BE2C (cell line): ENCODE measurements at regions not wholly inside any gene's neighbourhood (a gene's known extent, or its start where the extent isn't known, plus 50 kb on each side); places are given as distances from the start of the nearest gene placed in this dataset.

Experiments used
- DNase-seq: peaks from one replicate; pipeline ENCODE4 v3.0.0-alpha.2; 2020
- H3K27me3 ChIP-seq: fragments of 250-450 bp; sonication (Bioruptor Pico); 2 replicates; pipeline ENCODE4 v1.5.1; 2020; ENCODE audit warnings: mild to moderate bottlenecking
- H3K36me3 ChIP-seq: fragments of 250-450 bp; sonication (Bioruptor Pico); 2 replicates; pipeline ENCODE4 v1.5.1; 2020; ENCODE audit warnings: mild to moderate bottlenecking
- H3K4me1 ChIP-seq: fragments of 250-450 bp; sonication (Bioruptor Pico); 2 replicates; pipeline ENCODE4 v1.5.1; 2020
- H3K4me3 ChIP-seq: 2 replicates; pipeline ENCODE4 v1.5.1; 2011; ENCODE audit warnings: low read depth, low read length
- H3K9me3 ChIP-seq: fragments of 250-450 bp; sonication (Bioruptor Pico); 2 replicates; pipeline ENCODE4 v1.5.1; 2020
- TF ChIP-seq, protein P1 (sequence below): IDR thresholded peaks from 2 replicates; pipeline ENCODE4 v1.5.1; 2012; ENCODE audit warnings: mild to moderate bottlenecking, low read depth, low read length

DNA sequence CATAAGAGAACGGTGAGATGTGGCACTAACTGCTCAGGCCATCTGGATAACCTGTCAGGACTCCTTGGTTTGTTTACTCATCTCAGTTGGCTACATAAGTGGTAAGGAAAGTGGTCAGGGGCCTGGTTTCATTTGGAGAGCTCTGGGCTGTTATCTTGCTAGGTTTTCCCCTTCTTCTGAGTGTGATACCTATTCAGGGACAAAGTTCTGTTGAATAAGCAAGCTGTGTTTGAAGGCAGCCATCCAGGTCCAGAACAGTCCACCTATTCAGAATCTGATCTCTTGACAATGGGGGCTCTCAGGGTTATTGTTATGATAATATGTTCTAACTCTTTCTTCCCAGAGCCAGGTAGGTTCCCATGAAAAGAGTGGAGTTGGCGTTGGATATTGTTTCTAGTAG is 194.9 kb downstream of the PAH start:
- Histone ChIP-seq H3K4me3 (no peak overlapping the region), H3K9me3 (no peaks in the 10 kb centered on the region), H3K36me3 (no peaks in the 10 kb centered on the region), H3K4me1 (no peaks in the 10 kb centered on the region), H3K27me3 (no peaks in the 10 kb centered on the region)
- TF ChIP-seq, protein P1, sequence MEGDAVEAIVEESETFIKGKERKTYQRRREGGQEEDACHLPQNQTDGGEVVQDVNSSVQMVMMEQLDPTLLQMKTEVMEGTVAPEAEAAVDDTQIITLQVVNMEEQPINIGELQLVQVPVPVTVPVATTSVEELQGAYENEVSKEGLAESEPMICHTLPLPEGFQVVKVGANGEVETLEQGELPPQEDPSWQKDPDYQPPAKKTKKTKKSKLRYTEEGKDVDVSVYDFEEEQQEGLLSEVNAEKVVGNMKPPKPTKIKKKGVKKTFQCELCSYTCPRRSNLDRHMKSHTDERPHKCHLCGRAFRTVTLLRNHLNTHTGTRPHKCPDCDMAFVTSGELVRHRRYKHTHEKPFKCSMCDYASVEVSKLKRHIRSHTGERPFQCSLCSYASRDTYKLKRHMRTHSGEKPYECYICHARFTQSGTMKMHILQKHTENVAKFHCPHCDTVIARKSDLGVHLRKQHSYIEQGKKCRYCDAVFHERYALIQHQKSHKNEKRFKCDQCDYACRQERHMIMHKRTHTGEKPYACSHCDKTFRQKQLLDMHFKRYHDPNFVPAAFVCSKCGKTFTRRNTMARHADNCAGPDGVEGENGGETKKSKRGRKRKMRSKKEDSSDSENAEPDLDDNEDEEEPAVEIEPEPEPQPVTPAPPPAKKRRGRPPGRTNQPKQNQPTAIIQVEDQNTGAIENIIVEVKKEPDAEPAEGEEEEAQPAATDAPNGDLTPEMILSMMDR = no peak
- no peak for DNase-seq

DNA sequence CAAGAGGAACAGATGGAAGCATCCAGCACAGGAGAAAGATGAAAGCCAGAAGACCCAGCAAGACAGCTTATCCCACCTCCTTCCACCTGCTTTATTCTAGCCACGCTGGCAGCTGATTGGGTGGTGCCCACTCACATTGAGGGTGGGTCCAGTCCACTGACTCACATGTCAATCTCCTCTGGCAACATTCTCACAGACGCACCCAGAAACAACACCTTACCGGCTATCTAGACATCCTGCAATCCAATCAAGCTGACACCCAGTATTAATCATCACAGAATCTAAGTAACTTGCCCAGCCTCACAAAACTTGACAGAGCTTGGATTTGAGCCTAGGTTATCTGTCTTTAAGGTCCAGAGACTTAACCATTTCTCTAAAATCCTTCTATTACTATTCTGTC is 208.9 kb downstream of the PAH start:
- DNase-seq = no peak
- H3K36me3 ChIP-seq = no peaks in the 10 kb centered on the region
- TF ChIP-seq, protein P1 = no peak
- H3K4me1 ChIP-seq = no peaks in the 10 kb centered on the region
- no peaks in the 10 kb centered on the region for H3K9me3 ChIP-seq
- H3K27me3 ChIP-seq = no peaks in the 10 kb centered on the region; the same call in 1 of the 2 replicates
- H3K4me3 ChIP-seq = no peak overlapping the region

DNA sequence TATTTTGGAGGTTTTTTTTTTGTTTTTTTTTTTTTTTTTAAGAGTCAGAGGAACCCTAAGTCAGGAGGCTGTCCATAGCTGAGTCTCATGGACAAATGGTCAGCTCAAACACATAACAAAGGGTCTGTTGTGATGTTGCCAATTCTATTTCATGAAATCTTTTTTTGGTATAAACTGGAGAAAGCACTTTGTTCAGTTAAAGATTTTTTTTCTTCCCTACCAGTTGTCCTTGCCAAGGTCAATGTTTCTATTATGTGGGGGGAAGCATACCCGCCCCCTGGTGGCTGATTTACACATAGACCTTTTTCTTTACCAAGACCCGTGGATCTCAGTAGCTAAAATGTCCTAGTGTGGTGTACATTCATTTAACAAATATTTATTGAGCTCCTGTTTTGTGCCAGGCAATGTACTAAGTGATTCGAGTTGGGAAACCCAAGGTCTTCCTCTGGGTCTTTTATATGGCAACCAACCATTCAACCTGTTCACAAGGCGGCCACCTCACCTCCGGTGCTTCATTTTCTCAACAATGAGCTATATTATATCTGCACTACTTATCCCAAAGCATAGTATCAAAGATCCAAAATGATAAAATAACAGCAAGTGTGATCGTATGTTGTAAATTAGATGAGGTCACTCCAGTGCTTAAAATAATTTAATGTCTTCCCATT is 214.5 kb downstream of the PAH start:
- Histone ChIP-seq H3K4me1 (no peaks in the 10 kb centered on the region), H3K27me3 (no peaks in the 10 kb centered on the region; the same call in 1 of the 2 replicates), H3K36me3 (no peaks in the 10 kb centered on the region), H3K4me3 (no peak overlapping the region), H3K9me3 (no peaks in the 10 kb centered on the region)
- TF ChIP-seq, protein P1 = peak; percentile 81
- DNase-seq = peak; percentile 50

DNA sequence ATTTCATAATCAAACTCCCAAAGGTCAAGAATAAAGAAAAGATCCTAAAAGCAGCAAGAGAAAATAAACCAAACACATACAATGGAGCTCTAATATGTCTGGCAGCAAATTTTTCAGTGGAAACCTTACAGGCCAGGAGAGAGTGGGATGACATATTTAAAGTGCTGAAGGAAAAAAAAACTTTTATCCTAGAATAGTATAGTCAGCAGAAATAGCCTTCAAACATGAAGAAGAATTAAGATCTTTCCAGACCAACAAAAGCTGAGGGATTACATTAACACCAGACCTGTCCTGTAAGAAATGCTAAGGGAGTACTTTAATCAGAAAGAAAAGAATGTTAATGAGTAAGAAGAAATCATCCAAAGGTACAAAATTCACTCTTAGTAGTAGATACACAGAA is 215.7 kb upstream of the IGF1 start:
- H3K36me3 ChIP-seq = no peaks in the 10 kb centered on the region
- no peaks in the 10 kb centered on the region for H3K4me1 ChIP-seq
- TF ChIP-seq, protein P1 = no peak
- no peak overlapping the region for H3K4me3 ChIP-seq
- H3K27me3 ChIP-seq = no peaks in the 10 kb centered on the region
- DNase-seq = no peak
- no peaks in the 10 kb centered on the region for H3K9me3 ChIP-seq

DNA sequence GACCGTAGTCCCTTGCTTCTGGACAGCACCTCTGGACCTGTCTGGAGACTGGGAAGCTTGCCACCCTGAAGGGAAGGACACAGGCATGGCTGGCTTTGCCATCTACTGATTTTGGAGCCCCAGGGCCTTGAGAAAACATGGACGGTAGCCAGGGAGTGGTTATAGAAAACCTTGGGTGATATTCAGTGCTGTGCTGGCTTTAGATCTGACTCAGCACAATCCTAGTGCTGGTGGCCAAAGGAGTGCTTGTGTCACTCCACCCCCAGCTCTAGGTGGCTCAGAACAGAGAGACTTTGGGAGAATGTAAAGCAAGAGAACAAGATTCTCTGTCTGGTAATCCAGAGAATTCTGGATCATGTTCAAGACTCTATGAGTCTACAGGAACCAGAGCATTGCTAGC is 214.5 kb upstream of the IGF1 start:
- Histone ChIP-seq H3K4me3 (no peak overlapping the region), H3K4me1 (no peaks in the 10 kb centered on the region), H3K9me3 (no peaks in the 10 kb centered on the region), H3K27me3 (no peaks in the 10 kb centered on the region), H3K36me3 (no peaks in the 10 kb centered on the region)
- no peak for DNase-seq
- TF ChIP-seq, protein P1 = no peak

DNA sequence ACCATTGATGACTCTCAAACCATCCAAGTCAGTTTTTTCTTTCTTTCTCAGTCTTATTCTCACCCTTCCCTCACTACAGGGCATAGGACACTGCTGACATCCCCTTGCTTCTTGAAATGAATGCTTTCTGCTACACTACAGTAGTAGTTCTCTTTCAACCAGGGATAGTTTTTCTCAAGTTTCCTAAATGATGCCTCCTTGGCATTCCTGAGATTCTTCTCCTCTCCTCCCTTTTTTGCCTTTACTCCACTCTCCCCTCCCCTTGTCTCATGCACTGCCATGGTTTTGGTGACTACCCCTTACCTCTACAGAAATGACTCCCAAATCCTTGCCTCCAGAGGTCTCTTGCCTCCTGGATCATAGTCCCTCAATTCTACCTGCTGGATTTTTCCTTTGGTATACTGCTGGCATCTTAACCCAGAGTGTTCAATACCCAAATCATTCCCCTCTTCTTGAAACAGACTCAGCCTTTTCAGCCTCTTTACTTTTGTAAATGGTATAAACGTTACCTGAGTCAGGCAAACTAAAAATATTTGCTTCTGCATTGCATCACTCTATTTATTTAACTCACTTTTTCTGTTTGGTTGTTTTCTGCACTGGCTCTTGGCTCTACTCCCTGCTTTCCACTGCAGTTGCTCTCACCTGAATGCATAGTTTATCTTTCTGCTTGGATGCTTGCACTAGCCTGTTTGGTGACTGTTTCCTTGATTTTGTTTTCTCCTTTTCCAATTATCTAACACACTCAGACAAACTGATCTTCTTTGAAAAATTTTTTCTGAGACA is 211.6 kb upstream of the IGF1 start:
- Histone ChIP-seq H3K4me1 (no peaks in the 10 kb centered on the region), H3K27me3 (no peaks in the 10 kb centered on the region), H3K9me3 (no peaks in the 10 kb centered on the region), H3K4me3 (no peak overlapping the region), H3K36me3 (no peaks in the 10 kb centered on the region)
- no peak for DNase-seq
- TF ChIP-seq, protein P1 = no peak
